Aorta (tissue), 5 donors: ENCODE measurements at regions not wholly inside any gene's neighbourhood (a gene's known extent, or its start where the extent isn't known, plus 50 kb on each side); places are given as distances from the start of the nearest gene placed in this dataset.

ENCODE experiments used
- ATAC-seq: fragments of 200-7000 bp; cut with Tn5 transposase; one replicate; pipeline ENCODE4 v1.9.1; 2022; ENCODE audit warnings: moderate library complexity; ENCODE audit not compliant: low FRiP score
- DNase-seq, 2 donors: peaks; one replicate each; pipeline ENCODE4 v3.0.0-alpha.2; 2020
- H3K27ac ChIP-seq, 2 donors: one replicate each; pipeline ENCODE4 v1.5.1; 2013; ENCODE audit warnings: low read length in 2 of 2, mild to moderate bottlenecking in 2 of 2, moderate library complexity in 2 of 2, control low read depth in 1 of 2, inconsistent platforms in 1 of 2, low read depth in 1 of 2
- H3K27me3 ChIP-seq, 2 donors: one replicate each; pipeline ENCODE4 v1.6.1; 2013; ENCODE audit warnings: control low read depth in 1 of 2, low read length in 1 of 2, mild to moderate bottlenecking in 1 of 2, moderate library complexity in 1 of 2; ENCODE audit not compliant: insufficient read depth in 2 of 2, control insufficient read depth in 1 of 2
- H3K36me3 ChIP-seq, 2 donors: one replicate each; pipeline ENCODE4 v1.6.1; 2013; ENCODE audit warnings: control low read depth in 1 of 2, low read length in 1 of 2, mild to moderate bottlenecking in 1 of 2; ENCODE audit not compliant: insufficient read depth in 2 of 2, control insufficient read depth in 1 of 2
- H3K4me1 ChIP-seq, 2 donors: one replicate each; pipeline ENCODE4 v1.6.1; 2013; ENCODE audit warnings: low read length in 2 of 2, control low read depth in 1 of 2, mild to moderate bottlenecking in 1 of 2, moderate library complexity in 1 of 2; ENCODE audit not compliant: insufficient read depth in 2 of 2, control insufficient read depth in 1 of 2
- H3K4me3 ChIP-seq, 2 donors: one replicate each; pipeline ENCODE4 v1.5.1; 2013; ENCODE audit warnings: low read length in 2 of 2, control low read depth in 1 of 2, mild to moderate bottlenecking in 1 of 2
- H3K9me3 ChIP-seq: one replicate; pipeline ENCODE4 v1.6.1; 2013; ENCODE audit warnings: mild to moderate bottlenecking, low read length; ENCODE audit not compliant: control insufficient read depth
- WGBS, 2 donors: extraction: QIAGEN DNeasy Blood & Tissue Kit; methylation state at CpG; one replicate each; pipeline ENCODE4 v1.1.7; 2013; 5-methylcytosine and 5-hydroxymethylcytosine counted together
- intact Hi-C, 2 donors: fragments of 100-400 bp; cut with DNase I; formaldehyde crosslinking; loops; one replicate each; pipeline versions ENCODE4 v1.14.2 to v1.15.0; 2022
- donor health status: healthy with polysubstance abuse.
- donor health status: Bipolar disorder and iron deficiency.
- donor health status: DM: no; HTN: no; CAD: no.
- donor health status: DM: no; HTN: no; CAD: no.
- donor health status: DM: yes; HTN: yes; CAD: no.

- H3K4me1 ChIP-seq: no peaks in the 10 kb centered on the region
- H3K4me3 ChIP-seq: no peak overlapping the region
- ATAC-seq (no peak), DNase-seq (no peak)
- intact Hi-C loops: no loop called here
- H3K27ac ChIP-seq: no peak overlapping the region
- no peaks in the 10 kb centered on the region for H3K27me3 ChIP-seq
- no peaks in the 10 kb centered on the region for H3K36me3 ChIP-seq
- 14 to 15% methylated on average over 6 of the region's 6 CpGs for WGBS, 2 donors
- H3K9me3 ChIP-seq: peaks cover 1% of the 10 kb centered on the region
Measured at GRCh38 chr20:11755071-11755841, 162.4 kb upstream of the BTBD3 start.

- no peak overlapping the region for H3K4me3 ChIP-seq
- no peaks in the 10 kb centered on the region for H3K27me3 ChIP-seq
- 63 to 66% methylated on average over 4 of the region's 4 CpGs for WGBS, 2 donors
- no peak for DNase-seq
- peaks cover 1% of the 10 kb centered on the region for H3K9me3 ChIP-seq
- H3K4me1 ChIP-seq: no peaks in the 10 kb centered on the region
- H3K36me3 ChIP-seq: no peaks in the 10 kb centered on the region
- ATAC-seq: no peak
- no peak overlapping the region for H3K27ac ChIP-seq
- intact Hi-C loops: no loop called here
Measured at GRCh38 chr20:11761497-11761896, 156.2 kb upstream of the BTBD3 start.

- no peaks in the 10 kb centered on the region for H3K36me3 ChIP-seq
- DNase-seq (no peak), ATAC-seq (no peak)
- 29 to 38% methylated on average over 6 of the region's 6 CpGs for WGBS, 2 donors
- H3K27ac ChIP-seq: no peak overlapping the region
- no peaks in the 10 kb centered on the region for H3K27me3 ChIP-seq
- H3K9me3 ChIP-seq: no peaks in the 10 kb centered on the region
- no peak overlapping the region for H3K4me3 ChIP-seq
- no peaks in the 10 kb centered on the region for H3K4me1 ChIP-seq
- intact Hi-C loops: no loop called here
Measured at GRCh38 chr20:11766961-11767360, 150.7 kb upstream of the BTBD3 start.

- Histone ChIP-seq H3K4me1 (no peaks in the 10 kb centered on the region), H3K27me3 (no peaks in the 10 kb centered on the region), H3K9me3 (no peaks in the 10 kb centered on the region), H3K36me3 (no peaks in the 10 kb centered on the region), H3K27ac (no peak overlapping the region), H3K4me3 (no peak overlapping the region)
- 92 to 94% methylated on average over 3 of the region's 3 CpGs for WGBS, 2 donors
- ATAC-seq (no peak), DNase-seq (no peak)
- intact Hi-C loops: no loop called here
Measured at GRCh38 chr20:11769825-11770224, 147.9 kb upstream of the BTBD3 start.

- Histone ChIP-seq H3K27me3 (no peaks in the 10 kb centered on the region), H3K27ac (no peak overlapping the region), H3K9me3 (no peaks in the 10 kb centered on the region), H3K36me3 (no peaks in the 10 kb centered on the region), H3K4me1 (no peaks in the 10 kb centered on the region), H3K4me3 (no peak overlapping the region)
- ATAC-seq (no peak), DNase-seq (no peak)
- WGBS, 2 donors: 85 to 89% methylated on average over 2 of the region's 2 CpGs
- intact Hi-C loops: no loop called here
Measured at GRCh38 chr20:11772226-11772730, 145.4 kb upstream of the BTBD3 start.

- intact Hi-C loops: no loop called here
- 57 to 63% methylated on average over 2 of the region's 2 CpGs for WGBS, 2 donors
- H3K4me3 ChIP-seq: no peak overlapping the region
- ATAC-seq (no peak), DNase-seq (no peak)
- H3K36me3 ChIP-seq: no peaks in the 10 kb centered on the region
- no peaks in the 10 kb centered on the region for H3K4me1 ChIP-seq
- H3K27ac ChIP-seq: no peak overlapping the region
- no peaks in the 10 kb centered on the region for H3K9me3 ChIP-seq
- no peaks in the 10 kb centered on the region for H3K27me3 ChIP-seq
Measured at GRCh38 chr20:11776687-11777086, 141.0 kb upstream of the BTBD3 start.

- Histone ChIP-seq H3K9me3 (no peaks in the 10 kb centered on the region), H3K4me1 (no peaks in the 10 kb centered on the region), H3K27me3 (no peaks in the 10 kb centered on the region), H3K4me3 (no peak overlapping the region), H3K36me3 (no peaks in the 10 kb centered on the region), H3K27ac (no peak overlapping the region)
- DNase-seq (no peak), ATAC-seq (no peak)
- 43 to 48% methylated on average over 14 of the region's 14 CpGs for WGBS, 2 donors
- intact Hi-C loops: no loop called here
Measured at GRCh38 chr20:11777387-11778205, 140.1 kb upstream of the BTBD3 start.

- WGBS, 2 donors: 6 to 8% methylated on average over 5 of the region's 5 CpGs
- Histone ChIP-seq H3K27ac (no peak overlapping the region), H3K27me3 (no peaks in the 10 kb centered on the region), H3K9me3 (no peaks in the 10 kb centered on the region), H3K36me3 (no peaks in the 10 kb centered on the region), H3K4me1 (no peaks in the 10 kb centered on the region), H3K4me3 (no peak overlapping the region)
- DNase-seq: no peak
- intact Hi-C loops: no loop called here
- ATAC-seq: no peak
Measured at GRCh38 chr20:11778206-11778570, 139.5 kb upstream of the BTBD3 start.
